Dendritic cell treated with granulocyte-macrophage colony-stimulating factor and Interleukin-4, amounts not matched to agents 40 ng/mL and 50 ng/mL, for 4 days (primary cell): ENCODE measurements at regions not wholly inside any gene's neighbourhood (a gene's known extent, or its start where the extent isn't known, plus 50 kb on each side); places are given as distances from the start of the nearest gene placed in this dataset.
"Not testable (repeated sequence)": the region's sequence is repeated elsewhere in the genome, so short reads cannot be mapped to it uniquely, and the experiment has no call there.

Experiments
- H3K27ac Mint-ChIP-seq: one replicate; pipeline ENCODE4 v1.8.0; 2022; ENCODE audit warnings: mild to moderate bottlenecking, mixed read lengths
- H3K27me3 Mint-ChIP-seq: one replicate; pipeline ENCODE4 v1.8.0; 2022; ENCODE audit warnings: mild to moderate bottlenecking, mixed read lengths
- H3K36me3 Mint-ChIP-seq: one replicate; pipeline ENCODE4 v1.8.0; 2022; ENCODE audit warnings: low read depth, mixed read lengths
- H3K4me1 Mint-ChIP-seq: one replicate; pipeline ENCODE4 v1.8.0; 2022; ENCODE audit warnings: low read depth, mixed read lengths
- H3K4me3 Mint-ChIP-seq: one replicate; pipeline ENCODE4 v1.8.0; 2022; ENCODE audit warnings: mild to moderate bottlenecking, moderate library complexity, mixed read lengths
- H3K9me3 Mint-ChIP-seq: one replicate; pipeline ENCODE4 v1.8.0; 2022; ENCODE audit warnings: mixed read lengths
- intact Hi-C: fragments of 100-400 bp; cut with micrococcal nuclease; formaldehyde crosslinking; loops from one replicate; pipeline ENCODE4 v1.15.0; 2022

DNA sequence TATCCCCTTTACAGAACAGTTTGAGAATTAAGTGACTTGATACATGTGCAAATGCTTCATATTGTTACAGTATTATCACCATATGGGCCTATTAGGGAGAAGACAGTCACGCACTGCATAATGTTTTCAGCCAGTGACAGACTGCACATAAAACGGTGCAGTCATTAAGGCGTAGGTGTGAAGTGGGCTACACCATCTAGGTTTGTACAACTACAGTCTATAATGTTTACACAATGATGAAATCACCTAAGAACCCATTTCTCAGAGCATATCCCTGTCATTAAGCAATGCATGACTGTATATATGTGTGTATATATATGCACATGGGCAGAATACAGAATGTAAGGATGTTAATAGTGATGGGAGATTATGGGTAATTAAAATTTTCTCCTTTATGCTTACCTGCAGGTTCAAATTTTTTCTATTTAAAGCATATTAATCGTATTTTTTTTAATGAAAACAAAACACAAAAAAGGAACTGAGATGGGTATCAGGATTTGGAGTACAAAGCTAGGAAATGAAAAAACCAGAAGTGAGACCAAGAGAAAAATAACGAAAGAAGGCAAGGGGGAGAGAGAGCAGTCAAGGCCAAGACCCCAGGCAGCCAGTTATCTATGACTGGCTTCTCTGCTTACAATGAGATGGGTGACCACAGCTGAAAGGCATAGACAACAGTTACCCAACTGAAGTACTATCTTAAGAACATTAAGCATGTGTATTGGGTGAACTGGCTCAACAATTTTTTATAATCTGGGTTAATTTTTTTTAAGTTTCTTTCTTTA, 122.9 kb upstream of the DAB1 start:
- H3K27me3 Mint-ChIP-seq = no peaks in the 10 kb centered on the region
- H3K4me1 Mint-ChIP-seq = no peaks in the 10 kb centered on the region
- no peaks in the 10 kb centered on the region for H3K36me3 Mint-ChIP-seq
- H3K4me3 Mint-ChIP-seq = no peak overlapping the region
- H3K27ac Mint-ChIP-seq = no peak overlapping the region
- intact Hi-C loops = no loop called here
- H3K9me3 Mint-ChIP-seq = peaks cover 11% of the 10 kb centered on the region

DNA sequence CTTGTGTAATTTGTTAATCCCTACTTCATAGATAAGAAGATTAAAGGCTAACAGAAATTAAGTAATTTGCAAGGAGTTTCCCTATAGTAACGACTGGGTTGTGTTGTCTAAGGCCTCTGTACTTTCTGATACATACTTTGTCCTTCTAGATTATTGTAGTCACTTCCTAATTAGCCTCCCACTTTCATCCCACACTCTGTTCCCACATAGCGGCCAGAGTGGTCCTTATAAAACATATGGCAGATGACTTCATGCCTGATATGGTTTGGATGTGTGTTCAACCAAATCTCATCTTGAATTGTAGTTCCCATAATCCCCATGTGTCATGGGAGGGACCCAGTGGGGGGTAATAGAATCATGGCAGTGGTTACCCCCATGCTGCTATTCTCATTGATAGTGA, 120.5 kb upstream of the DAB1 start:
- Mint-ChIP-seq H3K4me1 (no peaks in the 10 kb centered on the region), H3K27ac (no peak overlapping the region), H3K9me3 (peaks cover 21% of the 10 kb centered on the region), H3K4me3 (no peak overlapping the region), H3K27me3 (no peaks in the 10 kb centered on the region), H3K36me3 (no peaks in the 10 kb centered on the region)
- intact Hi-C loops = no loop called here

DNA sequence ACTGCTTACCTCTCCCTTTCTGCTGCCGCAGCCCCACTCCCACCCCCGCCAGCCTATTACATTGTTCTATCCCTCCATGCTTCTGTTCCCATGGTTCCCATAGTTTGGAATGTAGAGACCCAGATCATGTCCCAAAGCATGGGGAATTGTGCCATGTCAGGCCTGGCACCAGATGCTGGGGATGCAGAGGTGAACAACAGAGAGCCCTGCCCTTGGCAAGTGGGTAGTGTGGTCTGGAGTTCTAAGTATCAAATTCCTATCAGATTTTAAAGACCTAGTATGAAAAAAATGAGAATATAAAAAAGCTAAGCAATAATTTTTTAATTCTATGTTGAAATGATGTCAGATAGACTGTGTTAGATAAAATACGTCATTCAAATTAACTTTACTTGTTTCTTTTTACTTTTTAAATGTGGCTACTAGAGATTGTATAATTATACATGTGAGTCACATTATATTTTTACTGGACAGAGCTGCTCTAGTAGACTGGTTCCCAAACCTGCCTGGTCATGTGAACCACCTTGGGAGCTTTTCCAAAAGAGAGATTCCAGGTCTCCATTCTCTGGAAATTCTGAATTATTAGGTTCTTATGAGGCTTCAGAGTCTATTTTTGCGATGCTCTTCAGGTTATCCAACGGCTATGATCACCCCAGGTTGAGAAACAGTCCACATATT, 113.0 kb upstream of the DAB1 start:
- no peak overlapping the region for H3K27ac Mint-ChIP-seq
- peaks cover 29% of the 10 kb centered on the region for H3K9me3 Mint-ChIP-seq
- intact Hi-C loops = no loop called here
- H3K4me1 Mint-ChIP-seq = no peaks in the 10 kb centered on the region
- no peak overlapping the region for H3K4me3 Mint-ChIP-seq
- H3K27me3 Mint-ChIP-seq = no peaks in the 10 kb centered on the region
- H3K36me3 Mint-ChIP-seq = no peaks in the 10 kb centered on the region

DNA sequence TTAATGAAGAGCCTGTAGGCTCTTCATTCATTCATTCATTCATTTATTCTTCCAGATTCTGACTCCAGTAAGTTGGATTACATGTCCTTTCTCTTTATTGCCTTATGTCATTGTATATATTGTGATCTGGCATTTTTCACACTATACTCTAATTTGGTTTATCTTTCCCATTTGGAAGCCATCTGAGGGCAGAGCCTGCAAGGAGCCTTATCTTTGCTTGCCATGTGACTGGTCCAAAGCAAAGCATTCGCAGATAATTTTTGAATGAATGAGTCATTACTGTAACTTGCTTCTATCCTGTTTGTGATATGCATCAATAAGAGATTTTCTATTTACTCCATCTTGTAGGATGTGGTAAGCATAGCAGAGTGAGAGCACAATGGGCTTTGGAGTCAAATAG, 108.4 kb upstream of the DAB1 start:
- H3K4me3 Mint-ChIP-seq = no peak overlapping the region
- H3K4me1 Mint-ChIP-seq = no peaks in the 10 kb centered on the region
- H3K36me3 Mint-ChIP-seq = no peaks in the 10 kb centered on the region
- H3K27me3 Mint-ChIP-seq = no peaks in the 10 kb centered on the region
- H3K9me3 Mint-ChIP-seq = peaks cover 21% of the 10 kb centered on the region
- intact Hi-C loops = no loop called here
- no peak overlapping the region for H3K27ac Mint-ChIP-seq

DNA sequence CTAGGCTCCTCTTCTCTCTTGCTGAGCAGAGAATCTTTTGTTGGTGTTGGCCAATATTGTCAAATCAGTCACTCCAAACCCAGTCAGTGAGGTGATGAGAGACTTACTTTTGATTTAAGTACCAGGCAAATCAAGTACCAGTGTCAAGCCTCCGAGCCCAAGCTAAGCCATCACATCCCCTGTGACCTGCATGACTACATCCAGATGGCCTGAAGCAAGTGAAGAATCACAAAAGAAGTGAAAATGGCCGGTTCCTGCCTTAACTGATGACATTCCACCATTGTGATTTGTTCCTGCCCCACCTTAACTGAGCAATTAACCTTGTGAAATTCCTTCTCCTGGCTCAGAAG, 107.0 kb upstream of the DAB1 start:
- peaks cover 14% of the 10 kb centered on the region for H3K9me3 Mint-ChIP-seq
- H3K27me3 Mint-ChIP-seq, H3K4me1 Mint-ChIP-seq, H3K36me3 Mint-ChIP-seq, intact Hi-C loops, H3K27ac Mint-ChIP-seq, H3K4me3 Mint-ChIP-seq: not testable (repeated sequence)

DNA sequence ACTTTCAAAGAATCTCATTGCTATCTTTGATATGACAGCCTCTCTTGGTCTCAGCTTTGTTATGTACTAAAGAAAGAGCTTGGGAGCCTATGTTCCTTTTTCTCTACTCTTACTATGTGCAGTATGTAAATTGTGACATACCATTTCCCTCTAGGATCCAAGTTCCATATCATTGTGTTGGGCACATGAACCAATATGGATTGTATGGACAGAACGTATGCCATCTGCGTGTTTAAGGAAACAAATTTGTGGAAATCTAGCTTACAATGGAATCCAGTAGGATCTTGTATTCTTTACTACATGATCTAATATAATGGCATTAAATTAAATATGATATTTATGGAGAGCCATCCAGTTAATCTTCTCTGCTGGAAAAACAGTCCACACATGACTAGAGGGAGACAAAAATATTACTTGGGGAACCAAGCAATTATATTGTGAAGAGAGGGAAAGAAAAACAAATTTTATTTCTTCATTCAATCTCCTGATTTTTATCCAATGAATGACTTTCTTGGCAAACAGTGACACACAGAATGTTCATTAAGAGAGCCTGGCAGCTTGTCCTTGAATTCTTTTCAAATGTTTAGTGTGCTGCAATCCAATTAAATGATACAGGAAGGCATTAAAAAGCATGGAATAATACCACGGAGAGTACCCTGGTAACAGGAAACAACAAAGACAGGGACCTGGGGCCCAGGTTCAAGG, 106.5 kb upstream of the DAB1 start:
- no peaks in the 10 kb centered on the region for H3K27me3 Mint-ChIP-seq
- H3K9me3 Mint-ChIP-seq = peaks cover 16% of the 10 kb centered on the region
- H3K4me1 Mint-ChIP-seq = no peaks in the 10 kb centered on the region
- no peak overlapping the region for H3K4me3 Mint-ChIP-seq
- H3K27ac Mint-ChIP-seq = no peak overlapping the region
- intact Hi-C loops = no loop called here
- no peaks in the 10 kb centered on the region for H3K36me3 Mint-ChIP-seq

DNA sequence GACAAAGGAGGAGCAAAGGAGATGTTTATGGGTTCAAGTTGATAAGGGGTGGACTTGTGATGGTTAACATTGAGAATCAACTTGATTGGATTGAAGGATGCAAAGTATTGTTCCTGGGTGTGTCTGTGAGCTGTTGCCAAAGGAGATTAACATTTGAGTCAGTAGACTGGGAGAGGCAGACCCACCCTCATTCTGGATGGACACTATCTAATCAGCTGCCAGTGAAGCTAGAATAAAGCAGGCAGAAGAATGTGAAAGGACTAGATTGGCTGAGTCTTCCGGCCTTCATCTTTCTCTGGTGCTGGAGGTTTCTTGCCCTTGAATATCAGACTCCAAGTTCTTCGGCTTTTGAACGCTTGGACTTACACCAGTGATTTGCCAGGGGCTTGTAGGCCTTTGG, 98.7 kb upstream of the DAB1 start:
- Mint-ChIP-seq H3K36me3 (no peaks in the 10 kb centered on the region), H3K4me1 (no peaks in the 10 kb centered on the region), H3K4me3 (no peak overlapping the region), H3K27ac (no peak overlapping the region), H3K9me3 (peaks cover 21% of the 10 kb centered on the region), H3K27me3 (no peaks in the 10 kb centered on the region)
- intact Hi-C loops = no loop called here

DNA sequence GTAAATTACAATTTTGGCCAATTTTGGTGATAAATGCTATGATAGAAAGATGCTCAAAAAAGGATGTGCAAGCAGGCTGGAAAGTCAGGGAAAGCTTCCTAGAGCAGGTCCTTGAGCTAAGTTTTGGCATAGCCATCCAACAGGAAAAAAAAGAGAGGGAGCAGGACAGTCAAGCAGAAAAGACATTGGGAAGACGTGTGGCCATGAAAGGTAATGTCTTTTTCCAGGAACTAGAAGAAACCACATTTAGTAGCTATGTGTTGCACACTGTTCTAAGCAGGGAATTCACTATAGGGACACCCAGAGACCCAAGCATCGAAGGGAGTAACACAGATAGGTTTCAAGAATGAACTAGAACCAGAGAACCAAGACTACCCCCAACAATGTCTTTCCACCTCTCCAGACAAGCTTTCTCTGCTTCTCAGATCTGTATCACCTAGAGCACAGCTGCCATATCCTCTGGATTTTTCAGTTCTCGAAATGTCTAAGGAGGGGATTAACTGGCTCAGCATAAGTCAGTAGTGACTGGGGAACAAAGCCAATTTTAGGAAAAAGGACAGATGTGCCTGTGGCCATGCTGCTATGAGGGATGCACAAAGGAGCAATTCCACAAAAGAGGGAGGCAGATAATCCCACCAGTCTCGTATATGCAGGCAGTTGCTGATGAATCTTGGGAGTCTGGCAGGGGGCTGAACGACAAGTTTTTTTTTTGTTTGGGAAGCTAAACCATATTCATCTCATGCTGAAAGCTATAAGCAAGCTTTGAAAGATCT, 97.1 kb upstream of the DAB1 start:
- Mint-ChIP-seq H3K4me1 (no peaks in the 10 kb centered on the region), H3K27ac (no peak overlapping the region), H3K36me3 (no peaks in the 10 kb centered on the region), H3K27me3 (no peaks in the 10 kb centered on the region), H3K9me3 (peaks cover 21% of the 10 kb centered on the region), H3K4me3 (no peak overlapping the region)
- intact Hi-C loops = no loop called here

DNA sequence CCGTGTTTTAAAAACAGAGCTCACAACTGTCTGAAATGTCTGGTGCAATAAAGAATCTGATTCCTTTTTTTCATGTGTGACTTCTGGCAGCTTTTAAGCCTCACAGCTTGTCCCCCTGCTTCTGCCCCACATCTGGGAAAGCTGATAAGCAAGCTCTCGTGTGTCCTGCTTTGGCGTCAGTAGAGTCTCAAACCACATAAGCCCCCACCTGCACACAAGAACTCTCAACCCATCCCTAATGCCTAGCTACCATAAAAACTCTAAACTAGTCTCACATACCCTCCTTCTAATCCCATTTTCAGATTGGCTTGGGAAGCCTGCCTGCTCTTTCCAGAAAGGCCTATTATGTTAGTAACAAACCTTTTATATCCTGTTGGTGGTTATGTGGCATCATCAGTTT, 94.6 kb upstream of the DAB1 start:
- no peak overlapping the region for H3K27ac Mint-ChIP-seq
- intact Hi-C loops = no loop called here
- H3K9me3 Mint-ChIP-seq = peaks cover 13% of the 10 kb centered on the region
- no peaks in the 10 kb centered on the region for H3K27me3 Mint-ChIP-seq
- H3K36me3 Mint-ChIP-seq = no peaks in the 10 kb centered on the region
- H3K4me3 Mint-ChIP-seq = no peak overlapping the region
- no peaks in the 10 kb centered on the region for H3K4me1 Mint-ChIP-seq

DNA sequence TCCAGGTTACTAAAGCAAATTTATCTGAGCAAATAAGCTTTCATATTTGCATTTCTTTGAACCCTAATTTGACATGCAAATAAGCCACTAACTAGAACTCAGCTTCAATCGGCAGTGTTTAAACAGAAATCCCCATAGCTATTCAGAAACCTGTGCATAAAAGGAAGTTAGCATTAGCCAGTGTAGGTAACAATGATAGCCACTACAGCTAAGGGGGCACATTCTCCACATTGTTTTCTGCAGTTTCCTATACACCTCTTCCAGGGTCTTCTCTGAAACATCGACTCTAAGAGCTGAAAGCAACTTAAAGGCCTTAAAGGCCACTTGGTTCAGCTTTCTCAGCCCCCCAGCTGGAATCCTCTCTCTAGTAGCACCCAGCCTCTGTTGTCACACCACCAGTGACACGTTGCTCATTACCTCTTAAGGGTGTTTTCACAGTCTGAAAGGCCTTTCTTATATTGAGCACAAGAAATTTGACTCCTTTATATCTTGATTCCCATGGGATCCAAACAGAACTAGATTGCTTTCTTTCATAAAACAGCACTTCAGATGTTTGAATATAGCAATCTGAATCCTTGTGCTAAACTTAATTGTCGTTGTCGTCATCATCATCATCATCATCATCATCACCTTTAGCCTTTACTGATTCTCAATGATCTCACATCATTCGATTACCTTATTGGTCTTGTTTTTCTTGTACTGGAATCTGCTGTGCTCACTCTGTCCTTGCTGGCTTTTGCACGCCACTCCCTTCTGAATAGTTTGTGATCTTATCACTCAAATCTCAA, 93.9 kb upstream of the DAB1 start:
- H3K4me3 Mint-ChIP-seq = no peak overlapping the region
- no peaks in the 10 kb centered on the region for H3K4me1 Mint-ChIP-seq
- peaks cover 17% of the 10 kb centered on the region for H3K9me3 Mint-ChIP-seq
- intact Hi-C loops = no loop called here
- H3K27me3 Mint-ChIP-seq = no peaks in the 10 kb centered on the region
- H3K27ac Mint-ChIP-seq = no peak overlapping the region
- H3K36me3 Mint-ChIP-seq = no peaks in the 10 kb centered on the region

DNA sequence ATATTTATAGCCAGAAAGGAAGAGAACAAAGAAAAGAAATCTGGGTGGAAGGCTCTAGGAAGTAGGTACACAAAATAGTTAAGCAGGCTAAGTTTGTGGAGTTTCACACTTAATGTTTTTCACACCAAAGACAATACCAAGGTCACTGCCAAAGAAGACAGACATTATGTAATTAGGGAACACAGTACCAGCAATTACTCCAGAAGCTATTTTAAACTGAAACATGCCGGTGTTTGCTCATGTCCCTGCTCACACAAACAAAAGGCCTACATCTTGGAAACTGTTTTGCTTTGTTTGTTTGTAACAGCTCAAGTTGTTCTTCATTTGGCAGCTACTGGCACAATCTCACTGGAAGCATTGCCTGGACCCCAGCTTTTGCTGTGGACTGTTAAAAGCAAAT, 88.5 kb upstream of the DAB1 start:
- Mint-ChIP-seq H3K4me1 (no peaks in the 10 kb centered on the region), H3K9me3 (peaks cover 8% of the 10 kb centered on the region), H3K27ac (no peak overlapping the region), H3K27me3 (no peaks in the 10 kb centered on the region), H3K36me3 (no peaks in the 10 kb centered on the region), H3K4me3 (no peak overlapping the region)
- intact Hi-C loops = no loop called here

DNA sequence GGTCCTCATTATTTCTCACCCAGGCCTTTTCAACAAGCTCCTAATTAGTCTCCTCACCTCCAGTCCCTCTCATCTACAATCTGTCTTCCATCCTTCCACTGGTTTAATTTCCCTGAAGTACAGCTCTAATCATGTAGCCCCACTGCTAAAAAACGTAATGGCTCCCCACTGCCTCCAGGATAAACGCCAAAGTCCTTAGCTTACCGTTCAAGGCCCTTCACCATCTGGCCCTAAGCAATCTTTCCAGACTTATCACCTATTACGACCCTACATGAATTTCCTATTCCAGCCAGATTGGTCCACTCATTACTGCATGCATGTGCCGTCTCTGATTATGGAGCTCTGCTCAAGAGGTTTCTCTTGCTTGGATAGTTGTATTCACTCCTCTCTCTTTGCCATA, 83.1 kb upstream of the DAB1 start:
- Mint-ChIP-seq H3K4me3 (no peak overlapping the region), H3K4me1 (no peaks in the 10 kb centered on the region), H3K27ac (no peak overlapping the region), H3K36me3 (no peaks in the 10 kb centered on the region), H3K27me3 (no peaks in the 10 kb centered on the region), H3K9me3 (no peaks in the 10 kb centered on the region)
- intact Hi-C loops = no loop called here

DNA sequence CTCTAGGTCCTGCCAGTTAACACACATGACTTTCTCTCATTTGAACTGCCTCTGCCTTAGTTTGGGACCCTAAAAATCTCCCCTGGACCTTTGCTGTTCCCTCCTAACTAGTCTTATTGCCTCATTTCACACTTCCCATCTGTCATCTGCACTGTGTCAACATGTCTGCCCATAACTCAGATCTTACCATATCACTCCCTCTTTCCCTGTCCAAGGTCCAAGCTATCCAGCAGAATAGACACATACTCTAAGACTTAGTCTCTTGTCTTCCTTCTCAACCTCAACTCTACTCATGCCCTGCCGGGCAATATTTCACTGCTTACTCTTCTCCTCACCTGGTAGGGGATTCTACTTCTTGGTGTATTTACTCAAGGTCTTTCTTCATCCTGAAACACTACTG, 79.5 kb upstream of the DAB1 start:
- Mint-ChIP-seq H3K27me3 (no peaks in the 10 kb centered on the region), H3K4me3 (no peak overlapping the region), H3K27ac (no peak overlapping the region), H3K9me3 (peaks cover 5% of the 10 kb centered on the region), H3K36me3 (no peaks in the 10 kb centered on the region), H3K4me1 (no peaks in the 10 kb centered on the region)
- intact Hi-C loops = no loop called here
